Dedifferentiated amniotic fluid mesenchymal stem cell (primary cell): ENCODE measurements at regions not wholly inside any gene's neighbourhood (a gene's known extent, or its start where the extent isn't known, plus 50 kb on each side); places are given as distances from the start of the nearest gene placed in this dataset.
"Not testable (repeated sequence)": the region's sequence is repeated elsewhere in the genome, so short reads cannot be mapped to it uniquely, and the experiment has no call there.

Experiments
- DNase-seq: peaks from one replicate; pipeline ENCODE4 v3.0.0-alpha.2; 2016; ENCODE audit errors: extremely low spot score

- DNase-seq: no peak
These were observed 129.1 kb upstream of the OLIG3 start for GRCh38 chr6:137623293-137623692.

- no peak for DNase-seq
These were observed 131.0 kb upstream of the OLIG3 start for GRCh38 chr6:137625100-137625661.

GRCh38 chr6:137625808-137626207 lies 131.6 kb upstream of the OLIG3 start:
- DNase-seq: no peak

GRCh38 chr6:137630666-137631065 lies 136.5 kb upstream of the OLIG3 start:
- DNase-seq: no peak

GRCh38 chr6:137631323-137631722 lies 137.1 kb upstream of the OLIG3 start:
- no peak for DNase-seq

GRCh38 chr6:137634177-137634576 lies 140.0 kb upstream of the OLIG3 start:
- DNase-seq: not testable (repeated sequence)

GRCh38 chr6:137637121-137637520 lies 142.9 kb upstream of the OLIG3 start:
- peak; percentile 98 for DNase-seq

- no peak for DNase-seq
These were observed 144.9 kb upstream of the OLIG3 start for GRCh38 chr6:137638926-137639706.

- no peak for DNase-seq
These were observed 145.9 kb upstream of the OLIG3 start for GRCh38 chr6:137640086-137640485.

- DNase-seq: peak; percentile 84
These were observed 147.4 kb upstream of the OLIG3 start for GRCh38 chr6:137641474-137642077.

GRCh38 chr6:137643210-137643609 lies 149.0 kb upstream of the OLIG3 start:
- DNase-seq: not testable (repeated sequence)

GRCh38 chr6:137643644-137644043 lies 149.4 kb upstream of the OLIG3 start:
- not testable (repeated sequence) for DNase-seq

GRCh38 chr6:137645850-137646249 lies 151.7 kb upstream of the OLIG3 start:
- DNase-seq: no peak

GRCh38 chr6:137646484-137646883 lies 152.3 kb upstream of the OLIG3 start:
- no peak for DNase-seq

- DNase-seq: no peak
These were observed 153.7 kb upstream of the OLIG3 start for GRCh38 chr6:137647762-137648447.

GRCh38 chr6:137650720-137651119 lies 156.5 kb upstream of the OLIG3 start:
- no peak for DNase-seq

- no peak for DNase-seq
These were observed 157.0 kb upstream of the OLIG3 start for GRCh38 chr6:137651178-137651577.

- DNase-seq: no peak
These were observed 157.6 kb upstream of the OLIG3 start for GRCh38 chr6:137651591-137652335.

GRCh38 chr6:137652961-137653705 lies 158.9 kb upstream of the OLIG3 start:
- DNase-seq: no peak

GRCh38 chr6:137653706-137654059 lies 159.5 kb upstream of the OLIG3 start:
- no peak for DNase-seq

GRCh38 chr6:137654365-137654981 lies 160.3 kb upstream of the OLIG3 start:
- no peak for DNase-seq
